ENCODE measurements at regions not wholly inside any gene's neighbourhood (a gene's known extent, or its start where the extent isn't known, plus 50 kb on each side); places are given as distances from the start of the nearest gene placed in this dataset.

DNA sequence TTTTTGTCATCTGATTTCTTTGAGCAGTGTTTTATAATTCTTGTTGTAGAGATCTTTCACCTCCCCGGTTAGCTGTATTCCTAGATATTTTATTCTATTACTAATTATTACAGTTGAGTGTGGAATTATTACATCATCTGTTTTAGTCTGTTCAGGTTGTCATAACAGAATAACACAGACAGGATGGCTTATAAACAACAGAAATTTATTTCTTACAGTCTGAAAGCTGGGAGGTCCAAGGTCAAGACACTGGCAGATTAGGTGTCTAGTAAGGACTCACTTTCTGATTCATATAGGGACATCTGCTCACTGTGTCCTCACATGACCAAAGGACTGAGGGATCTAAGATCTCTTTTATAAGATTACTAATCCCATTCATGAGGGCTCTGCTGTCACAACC, 121.3 kb upstream of the THBS1 start:
- ChIA-PET CTCF (no interaction called here), POLR2A (no interaction called here)
- H3K36me3 Mint-ChIP-seq: no peaks in the 10 kb centered on the region
- DNase-seq (ENCODE audit: low spot score): no peak
- H3K9me3 Mint-ChIP-seq: peaks cover 9% of the 10 kb centered on the region
- H3K4me3 Mint-ChIP-seq: no peak overlapping the region
- TF ChIP-seq ZNF423 (CRISPR knock-in tag; IDR thresholded peaks at IDR 0.05): no peak
- no peak for TF ChIP-seq NFYB (CRISPR knock-in tag; conservative IDR thresholded peaks at IDR 0.05; ENCODE audit: low read depth)
- TF ChIP-seq NR1H2 (CRISPR knock-in tag; IDR thresholded peaks at IDR 0.05): no peak
- TF ChIP-seq KAT7 (CRISPR knock-in tag; IDR thresholded peaks at IDR 0.05; ENCODE audit: borderline replicate concordance): no peak
- TF ChIP-seq, protein P1, sequence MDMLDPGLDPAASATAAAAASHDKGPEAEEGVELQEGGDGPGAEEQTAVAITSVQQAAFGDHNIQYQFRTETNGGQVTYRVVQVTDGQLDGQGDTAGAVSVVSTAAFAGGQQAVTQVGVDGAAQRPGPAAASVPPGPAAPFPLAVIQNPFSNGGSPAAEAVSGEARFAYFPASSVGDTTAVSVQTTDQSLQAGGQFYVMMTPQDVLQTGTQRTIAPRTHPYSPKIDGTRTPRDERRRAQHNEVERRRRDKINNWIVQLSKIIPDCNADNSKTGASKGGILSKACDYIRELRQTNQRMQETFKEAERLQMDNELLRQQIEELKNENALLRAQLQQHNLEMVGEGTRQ (CRISPR knock-in tag; IDR thresholded peaks at IDR 0.05): no peak
- TF ChIP-seq SP1 (CRISPR knock-in tag; conservative IDR thresholded peaks at IDR 0.05): no peak
- TF ChIP-seq ATF2 (CRISPR knock-in tag; IDR thresholded peaks at IDR 0.05; ENCODE audit: borderline replicate concordance, low read depth): no peak
- no peak for TF ChIP-seq SOX15 (CRISPR knock-in tag; IDR thresholded peaks at IDR 0.05)
- TF ChIP-seq SMAD3 (CRISPR knock-in tag; IDR thresholded peaks at IDR 0.05; ENCODE audit: borderline replicate concordance): no peak
- TF ChIP-seq, protein P2, sequence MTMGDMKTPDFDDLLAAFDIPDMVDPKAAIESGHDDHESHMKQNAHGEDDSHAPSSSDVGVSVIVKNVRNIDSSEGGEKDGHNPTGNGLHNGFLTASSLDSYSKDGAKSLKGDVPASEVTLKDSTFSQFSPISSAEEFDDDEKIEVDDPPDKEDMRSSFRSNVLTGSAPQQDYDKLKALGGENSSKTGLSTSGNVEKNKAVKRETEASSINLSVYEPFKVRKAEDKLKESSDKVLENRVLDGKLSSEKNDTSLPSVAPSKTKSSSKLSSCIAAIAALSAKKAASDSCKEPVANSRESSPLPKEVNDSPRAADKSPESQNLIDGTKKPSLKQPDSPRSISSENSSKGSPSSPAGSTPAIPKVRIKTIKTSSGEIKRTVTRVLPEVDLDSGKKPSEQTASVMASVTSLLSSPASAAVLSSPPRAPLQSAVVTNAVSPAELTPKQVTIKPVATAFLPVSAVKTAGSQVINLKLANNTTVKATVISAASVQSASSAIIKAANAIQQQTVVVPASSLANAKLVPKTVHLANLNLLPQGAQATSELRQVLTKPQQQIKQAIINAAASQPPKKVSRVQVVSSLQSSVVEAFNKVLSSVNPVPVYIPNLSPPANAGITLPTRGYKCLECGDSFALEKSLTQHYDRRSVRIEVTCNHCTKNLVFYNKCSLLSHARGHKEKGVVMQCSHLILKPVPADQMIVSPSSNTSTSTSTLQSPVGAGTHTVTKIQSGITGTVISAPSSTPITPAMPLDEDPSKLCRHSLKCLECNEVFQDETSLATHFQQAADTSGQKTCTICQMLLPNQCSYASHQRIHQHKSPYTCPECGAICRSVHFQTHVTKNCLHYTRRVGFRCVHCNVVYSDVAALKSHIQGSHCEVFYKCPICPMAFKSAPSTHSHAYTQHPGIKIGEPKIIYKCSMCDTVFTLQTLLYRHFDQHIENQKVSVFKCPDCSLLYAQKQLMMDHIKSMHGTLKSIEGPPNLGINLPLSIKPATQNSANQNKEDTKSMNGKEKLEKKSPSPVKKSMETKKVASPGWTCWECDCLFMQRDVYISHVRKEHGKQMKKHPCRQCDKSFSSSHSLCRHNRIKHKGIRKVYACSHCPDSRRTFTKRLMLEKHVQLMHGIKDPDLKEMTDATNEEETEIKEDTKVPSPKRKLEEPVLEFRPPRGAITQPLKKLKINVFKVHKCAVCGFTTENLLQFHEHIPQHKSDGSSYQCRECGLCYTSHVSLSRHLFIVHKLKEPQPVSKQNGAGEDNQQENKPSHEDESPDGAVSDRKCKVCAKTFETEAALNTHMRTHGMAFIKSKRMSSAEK (CRISPR knock-in tag; IDR thresholded peaks at IDR 0.05; ENCODE audit: borderline replicate concordance): no peak
- no peak for TF ChIP-seq ZNF121 (CRISPR knock-in tag; IDR thresholded peaks at IDR 0.05)
- TF ChIP-seq PREB (CRISPR knock-in tag; IDR thresholded peaks at IDR 0.05; ENCODE audit: borderline replicate concordance): no peak
- TF ChIP-seq FOXP4 (CRISPR knock-in tag; IDR thresholded peaks at IDR 0.05): no peak
- H3K27me3 Mint-ChIP-seq (ENCODE audit: low read depth): no peaks in the 10 kb centered on the region
- H3K4me1 Mint-ChIP-seq: no peaks in the 10 kb centered on the region
- ATAC-seq: no peak
- H3K27ac Mint-ChIP-seq: no peak overlapping the region

- CTCF ChIA-PET: interaction anchor here (1.2 kb wide), 1 partner anchor 120 kb away, joined by 5 read pairs; the partner anchor contains the start of gene THBS1
- DNase-seq (ENCODE audit: low spot score) (no peak), ATAC-seq (no peak)
- no peaks in the 10 kb centered on the region for H3K36me3 Mint-ChIP-seq
- no peak overlapping the region for H3K27ac Mint-ChIP-seq
- no peaks in the 10 kb centered on the region for H3K27me3 Mint-ChIP-seq (ENCODE audit: low read depth)
- H3K4me1 Mint-ChIP-seq: no peaks in the 10 kb centered on the region
- peaks cover 9% of the 10 kb centered on the region for H3K9me3 Mint-ChIP-seq
- POLR2A ChIA-PET: no interaction called here
- no peak overlapping the region for H3K4me3 Mint-ChIP-seq
- TF ChIP-seq ZNF425 (CRISPR knock-in tag; conservative IDR thresholded peaks at IDR 0.05): no peak
- no peak for TF ChIP-seq ZNF416 (CRISPR knock-in tag; IDR thresholded peaks at IDR 0.05)
- no peak for TF ChIP-seq TEAD4 (CRISPR knock-in tag; IDR thresholded peaks at IDR 0.05)
- no peak for TF ChIP-seq KAT7 (CRISPR knock-in tag; IDR thresholded peaks at IDR 0.05; ENCODE audit: borderline replicate concordance)
- no peak for TF ChIP-seq ZNF138 (CRISPR knock-in tag; conservative IDR thresholded peaks at IDR 0.05)
- TF ChIP-seq NR3C1 (CRISPR knock-in tag; conservative IDR thresholded peaks at IDR 0.05; ENCODE audit: low read depth): no peak
- TF ChIP-seq, protein P3, sequence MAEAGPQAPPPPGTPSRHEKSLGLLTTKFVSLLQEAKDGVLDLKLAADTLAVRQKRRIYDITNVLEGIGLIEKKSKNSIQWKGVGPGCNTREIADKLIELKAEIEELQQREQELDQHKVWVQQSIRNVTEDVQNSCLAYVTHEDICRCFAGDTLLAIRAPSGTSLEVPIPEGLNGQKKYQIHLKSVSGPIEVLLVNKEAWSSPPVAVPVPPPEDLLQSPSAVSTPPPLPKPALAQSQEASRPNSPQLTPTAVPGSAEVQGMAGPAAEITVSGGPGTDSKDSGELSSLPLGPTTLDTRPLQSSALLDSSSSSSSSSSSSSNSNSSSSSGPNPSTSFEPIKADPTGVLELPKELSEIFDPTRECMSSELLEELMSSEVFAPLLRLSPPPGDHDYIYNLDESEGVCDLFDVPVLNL (CRISPR knock-in tag; IDR thresholded peaks at IDR 0.05; ENCODE audit: borderline replicate concordance, low read depth): no peak
- no peak for TF ChIP-seq SMAD4 (CRISPR knock-in tag; IDR thresholded peaks at IDR 0.05)
- TF ChIP-seq, protein P4, sequence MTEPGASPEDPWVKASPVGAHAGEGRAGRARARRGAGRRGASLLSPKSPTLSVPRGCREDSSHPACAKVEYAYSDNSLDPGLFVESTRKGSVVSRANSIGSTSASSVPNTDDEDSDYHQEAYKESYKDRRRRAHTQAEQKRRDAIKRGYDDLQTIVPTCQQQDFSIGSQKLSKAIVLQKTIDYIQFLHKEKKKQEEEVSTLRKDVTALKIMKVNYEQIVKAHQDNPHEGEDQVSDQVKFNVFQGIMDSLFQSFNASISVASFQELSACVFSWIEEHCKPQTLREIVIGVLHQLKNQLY (CRISPR knock-in tag; IDR thresholded peaks at IDR 0.05): no peak
- no peak for TF ChIP-seq CBFB (CRISPR knock-in tag; IDR thresholded peaks at IDR 0.05; ENCODE audit: low read depth)
These were observed 120.1 kb upstream of the THBS1 start for GRCh38 chr15:39460748-39461147.
